ENCODE measurements at regions not wholly inside any gene's neighbourhood (a gene's known extent, or its start where the extent isn't known, plus 50 kb on each side); places are given as distances from the start of the nearest gene placed in this dataset.

DNA sequence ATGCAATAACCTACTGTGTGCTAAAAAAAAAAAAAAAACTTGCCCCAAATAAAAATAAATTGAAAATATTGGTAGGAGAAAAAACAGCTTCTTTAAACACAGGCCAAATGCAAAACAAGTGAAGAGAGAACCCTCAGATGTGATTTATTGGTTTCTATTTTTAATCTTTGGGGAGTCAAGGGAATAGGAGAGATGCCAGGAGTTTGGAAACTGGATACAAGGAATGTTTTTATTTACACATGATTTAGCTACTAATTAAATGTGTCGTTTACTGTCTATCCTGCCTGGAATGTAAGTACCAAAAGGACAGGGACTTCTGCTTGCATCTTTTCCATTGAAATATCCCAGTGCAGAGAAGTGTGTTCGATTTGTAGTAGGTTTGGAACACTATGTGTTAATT lies 810.7 kb downstream of the MAFB start:
- H3K4me1 ChIP-seq (ENCODE audit: insufficient read depth, low read length), result no peaks in the 10 kb centered on the region
- H3K36me3 ChIP-seq (ENCODE audit: low read depth, low read length), result no peaks in the 10 kb centered on the region
- BruUV-seq (replicated peaks), result no TSS peak
- H3K27ac ChIP-seq (ENCODE audit: low read length), result no peak overlapping the region
- no peak overlapping the region for H3K9ac ChIP-seq (ENCODE audit: low read length)
- H3F3A ChIP-seq (ENCODE audit: low read length, unreplicated experiment), result no peaks in the 10 kb centered on the region
- CTCF ChIA-PET, result no interaction called here
- H3K9me3 ChIP-seq (ENCODE audit: low read length), result peaks cover 10% of the 10 kb centered on the region
- no peak for ATAC-seq
- no peak overlapping the region for H3K4me2 ChIP-seq (ENCODE audit: low read length)
- POLR2A ChIA-PET (ENCODE audit: unreplicated experiment), result no interaction called here
- intact Hi-C loops (cut with micrococcal nuclease), result no loop called here
- no peak overlapping the region for H3K4me3 ChIP-seq (ENCODE audit: low read length)
- DNase-seq, result no peak
- no peaks in the 10 kb centered on the region for H3K9me2 ChIP-seq (replicated peaks; ENCODE audit: low read length)
- no peaks in the 10 kb centered on the region for H3K79me2 ChIP-seq (ENCODE audit: low read length)
- no peak overlapping the region for H2AFZ ChIP-seq (ENCODE audit: low read length)
- no peaks in the 10 kb centered on the region for H4K20me1 ChIP-seq (ENCODE audit: low read length)
- TF ChIP-seq, protein P1, sequence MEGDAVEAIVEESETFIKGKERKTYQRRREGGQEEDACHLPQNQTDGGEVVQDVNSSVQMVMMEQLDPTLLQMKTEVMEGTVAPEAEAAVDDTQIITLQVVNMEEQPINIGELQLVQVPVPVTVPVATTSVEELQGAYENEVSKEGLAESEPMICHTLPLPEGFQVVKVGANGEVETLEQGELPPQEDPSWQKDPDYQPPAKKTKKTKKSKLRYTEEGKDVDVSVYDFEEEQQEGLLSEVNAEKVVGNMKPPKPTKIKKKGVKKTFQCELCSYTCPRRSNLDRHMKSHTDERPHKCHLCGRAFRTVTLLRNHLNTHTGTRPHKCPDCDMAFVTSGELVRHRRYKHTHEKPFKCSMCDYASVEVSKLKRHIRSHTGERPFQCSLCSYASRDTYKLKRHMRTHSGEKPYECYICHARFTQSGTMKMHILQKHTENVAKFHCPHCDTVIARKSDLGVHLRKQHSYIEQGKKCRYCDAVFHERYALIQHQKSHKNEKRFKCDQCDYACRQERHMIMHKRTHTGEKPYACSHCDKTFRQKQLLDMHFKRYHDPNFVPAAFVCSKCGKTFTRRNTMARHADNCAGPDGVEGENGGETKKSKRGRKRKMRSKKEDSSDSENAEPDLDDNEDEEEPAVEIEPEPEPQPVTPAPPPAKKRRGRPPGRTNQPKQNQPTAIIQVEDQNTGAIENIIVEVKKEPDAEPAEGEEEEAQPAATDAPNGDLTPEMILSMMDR (conservative IDR thresholded peaks at IDR 0.05; ENCODE audit: low read depth, low read length), result no peak
- TF ChIP-seq EZH2phosphoT487 (IDR thresholded peaks at IDR 0.05; ENCODE audit: borderline replicate concordance, low read length) (no peak), EZH2 (IDR thresholded peaks at IDR 0.05; ENCODE audit: low read length, unreplicated experiment) (no peak)
- H3K27me3 ChIP-seq (ENCODE audit: low read length), result no peaks in the 10 kb centered on the region

DNA sequence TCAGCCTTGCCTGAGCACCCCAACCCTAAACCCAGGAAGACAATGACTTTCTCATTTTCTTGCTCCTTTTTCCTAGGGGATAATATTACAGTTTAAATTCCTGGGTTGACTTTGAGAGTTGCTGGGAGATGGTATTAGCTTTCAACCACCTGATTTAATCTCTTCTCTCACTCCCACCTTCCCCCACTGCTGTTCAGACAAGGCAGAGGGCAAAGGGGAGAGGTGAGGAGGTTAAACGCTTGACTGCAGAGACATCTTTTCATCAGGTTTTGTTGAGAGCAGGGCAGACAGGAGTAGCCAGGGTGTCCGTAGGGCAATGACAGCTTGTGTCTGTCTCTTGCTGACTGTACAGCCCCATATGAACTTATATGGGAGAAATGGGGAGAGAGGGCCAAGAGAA lies 811.2 kb downstream of the MAFB start:
- H3K27me3 ChIP-seq (ENCODE audit: low read length), result no peaks in the 10 kb centered on the region
- no TSS peak for BruUV-seq (replicated peaks)
- DNase-seq (no peak), ATAC-seq (no peak)
- intact Hi-C loops (cut with micrococcal nuclease), result no loop called here
- H3K9ac ChIP-seq (ENCODE audit: low read length), result no peak overlapping the region
- H3K9me2 ChIP-seq (replicated peaks; ENCODE audit: low read length), result no peaks in the 10 kb centered on the region
- H3K4me3 ChIP-seq (ENCODE audit: low read length), result no peak overlapping the region
- H3K9me3 ChIP-seq (ENCODE audit: low read length), result peaks cover 4% of the 10 kb centered on the region; the same call in 1 of the 2 replicates
- H2AFZ ChIP-seq (ENCODE audit: low read length), result no peak overlapping the region
- H3K4me2 ChIP-seq (ENCODE audit: low read length), result no peak overlapping the region
- no peak overlapping the region for H3K27ac ChIP-seq (ENCODE audit: low read length)
- POLR2A ChIA-PET (ENCODE audit: unreplicated experiment), result no interaction called here
- H4K20me1 ChIP-seq (ENCODE audit: low read length), result no peaks in the 10 kb centered on the region
- CTCF ChIA-PET, result no interaction called here
- TF ChIP-seq, protein P1 (conservative IDR thresholded peaks at IDR 0.05; ENCODE audit: low read depth, low read length), result no peak
- TF ChIP-seq EZH2 (IDR thresholded peaks at IDR 0.05; ENCODE audit: low read length, unreplicated experiment) (no peak), EZH2phosphoT487 (IDR thresholded peaks at IDR 0.05; ENCODE audit: borderline replicate concordance, low read length) (no peak)
- no peaks in the 10 kb centered on the region for H3K4me1 ChIP-seq (ENCODE audit: insufficient read depth, low read length)
- no peaks in the 10 kb centered on the region for H3K36me3 ChIP-seq (ENCODE audit: low read depth, low read length)
- H3F3A ChIP-seq (ENCODE audit: low read length, unreplicated experiment), result no peaks in the 10 kb centered on the region
- H3K79me2 ChIP-seq (ENCODE audit: low read length), result no peaks in the 10 kb centered on the region

DNA sequence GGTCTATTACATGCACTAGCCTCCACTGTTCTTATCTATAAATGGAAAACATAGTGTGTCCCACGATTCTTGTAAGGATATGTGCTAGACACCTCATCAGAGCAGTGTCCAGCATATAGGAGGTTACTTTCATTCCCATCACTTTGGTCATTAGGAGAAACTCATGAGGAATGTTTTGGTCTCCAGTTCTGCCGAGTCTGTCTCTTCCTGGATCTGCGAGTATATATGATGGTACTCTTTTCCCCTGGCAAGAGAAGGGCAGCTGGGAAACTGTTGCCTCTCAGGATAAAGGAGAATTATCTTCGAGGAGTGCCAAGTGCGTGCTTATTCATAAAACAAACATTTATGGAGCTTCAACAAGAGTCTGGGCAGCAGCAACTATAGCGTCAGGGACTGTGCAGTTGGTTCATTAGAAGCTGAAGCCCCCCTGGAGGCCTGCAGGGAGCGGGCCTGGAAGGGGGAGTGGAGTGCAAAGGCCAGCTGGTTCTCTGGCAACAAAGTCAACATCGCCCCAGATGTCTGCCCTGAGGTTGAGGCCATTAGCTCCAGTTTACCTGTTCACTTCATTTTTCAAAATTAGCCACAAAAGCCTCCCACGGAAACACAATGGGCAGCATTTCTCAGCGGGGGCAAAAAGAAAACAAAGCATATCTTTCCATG lies 811.9 kb downstream of the MAFB start:
- Histone ChIP-seq H3K9me3 (ENCODE audit: low read length) (peaks cover 3% of the 10 kb centered on the region; the same call in 1 of the 2 replicates), H3K79me2 (ENCODE audit: low read length) (no peaks in the 10 kb centered on the region), H2AFZ (ENCODE audit: low read length) (no peak overlapping the region), H3K36me3 (ENCODE audit: low read depth, low read length) (no peaks in the 10 kb centered on the region), H3K4me1 (ENCODE audit: insufficient read depth, low read length) (no peaks in the 10 kb centered on the region), H3K4me3 (ENCODE audit: low read length) (no peak overlapping the region), H3K9me2 (replicated peaks; ENCODE audit: low read length) (no peaks in the 10 kb centered on the region), H3K27me3 (ENCODE audit: low read length) (no peaks in the 10 kb centered on the region), H3K9ac (ENCODE audit: low read length) (no peak overlapping the region), H4K20me1 (ENCODE audit: low read length) (no peaks in the 10 kb centered on the region), H3K4me2 (ENCODE audit: low read length) (no peak overlapping the region), H3K27ac (ENCODE audit: low read length) (no peak overlapping the region), H3F3A (ENCODE audit: low read length, unreplicated experiment) (no peaks in the 10 kb centered on the region)
- POLR2A ChIA-PET (ENCODE audit: unreplicated experiment), result no interaction called here
- DNase-seq, result no peak
- no peak for TF ChIP-seq EZH2 (IDR thresholded peaks at IDR 0.05; ENCODE audit: low read length, unreplicated experiment)
- no peak for ATAC-seq
- intact Hi-C loops (cut with micrococcal nuclease), result no loop called here
- no TSS peak for BruUV-seq (replicated peaks)
- CTCF ChIA-PET, result no interaction called here
